ENCODE measurements at regions not wholly inside any gene's neighbourhood (a gene's known extent, or its start where the extent isn't known, plus 50 kb on each side); places are given as distances from the start of the nearest gene placed in this dataset.

- no peak for DNase-seq (ENCODE audit: low read depth, low spot score)
Measured at GRCh38 chr16:86293906-86294305, 216.4 kb upstream of the FOXF1 start.

- no peak for DNase-seq (ENCODE audit: low read depth, low spot score)
Measured at GRCh38 chr16:86294535-86295196, 215.7 kb upstream of the FOXF1 start.

- DNase-seq (ENCODE audit: low read depth, low spot score) = no peak
Measured at GRCh38 chr16:86296256-86296655, 214.1 kb upstream of the FOXF1 start.

- no peak for DNase-seq (ENCODE audit: low read depth, low spot score)
Measured at GRCh38 chr16:86297391-86297790, 212.9 kb upstream of the FOXF1 start.

GRCh38 chr16:86297866-86298757 lies 212.2 kb upstream of the FOXF1 start:
- no peak for DNase-seq (ENCODE audit: low read depth, low spot score)

- DNase-seq (ENCODE audit: low read depth, low spot score) = no peak
Measured at GRCh38 chr16:86298758-86299134, 211.6 kb upstream of the FOXF1 start.

- DNase-seq (ENCODE audit: low read depth, low spot score) = no peak
Measured at GRCh38 chr16:86299882-86300610, 210.3 kb upstream of the FOXF1 start.

- DNase-seq (ENCODE audit: low read depth, low spot score) = no peak
Measured at GRCh38 chr16:86300746-86301481, 209.4 kb upstream of the FOXF1 start.

- no peak for DNase-seq (ENCODE audit: low read depth, low spot score)
Measured at GRCh38 chr16:86302421-86303109, 207.8 kb upstream of the FOXF1 start.

GRCh38 chr16:86303787-86304678 lies 206.3 kb upstream of the FOXF1 start:
- DNase-seq (ENCODE audit: low read depth, low spot score) = no peak

GRCh38 chr16:86304868-86305267 lies 205.5 kb upstream of the FOXF1 start:
- DNase-seq (ENCODE audit: low read depth, low spot score) = no peak

GRCh38 chr16:86305440-86305839 lies 204.9 kb upstream of the FOXF1 start:
- DNase-seq (ENCODE audit: low read depth, low spot score) = no peak

- DNase-seq (ENCODE audit: low read depth, low spot score) = no peak
Measured at GRCh38 chr16:86306011-86306644, 204.2 kb upstream of the FOXF1 start.

GRCh38 chr16:86306811-86307513 lies 203.4 kb upstream of the FOXF1 start:
- DNase-seq (ENCODE audit: low read depth, low spot score) = no peak

GRCh38 chr16:86307514-86307903 lies 202.8 kb upstream of the FOXF1 start:
- no peak for DNase-seq (ENCODE audit: low read depth, low spot score)

- no peak for DNase-seq (ENCODE audit: low read depth, low spot score)
Measured at GRCh38 chr16:86308514-86308913, 201.8 kb upstream of the FOXF1 start.

- DNase-seq (ENCODE audit: low read depth, low spot score) = no peak
Measured at GRCh38 chr16:86313631-86314030, 196.7 kb upstream of the FOXF1 start.

GRCh38 chr16:86314402-86315025 lies 195.8 kb upstream of the FOXF1 start:
- DNase-seq (ENCODE audit: low read depth, low spot score) = no peak

Measured in iPS DF 19.7 (cell line).